HepG2 (cell line): ENCODE measurements at regions not wholly inside any gene's neighbourhood (a gene's known extent, or its start where the extent isn't known, plus 50 kb on each side); places are given as distances from the start of the nearest gene placed in this dataset.

Source experiments
- ETV5 ChIP-seq: IDR thresholded peaks from 2 replicates; pipeline ENCODE4 v1.6.1; 2018; ENCODE audit warnings: missing biosample characterization, missing genetic modification reagents, inconsistent platforms, borderline replicate concordance
- EZH2 ChIP-seq: conservative IDR thresholded peaks from 2 replicates; pipeline ENCODE4 v1.6.1; 2012; ENCODE audit warnings: mild to moderate bottlenecking, low read depth, low read length, moderate library complexity
- GABPB1 ChIP-seq: IDR thresholded peaks from 2 replicates; pipeline ENCODE4 v1.6.1; 2016; ENCODE audit warnings: mild to moderate bottlenecking, missing genetic modification reagents, moderate library complexity, missing compliant biosample characterization
- HIVEP1 ChIP-seq: sonication (generic); formaldehyde crosslinking; IDR thresholded peaks from 2 replicates; pipeline ENCODE4 v1.4.0; 2020; ENCODE audit warnings: mild to moderate bottlenecking, missing genetic modification reagents
- TCF12 ChIP-seq, 2 experiments: fragments of 450-650 bp in 1 of 2; sonication (generic) in 1 of 2; formaldehyde crosslinking in 1 of 2; IDR thresholded peaks; 2 replicates each; pipeline versions ENCODE4 v1.6.1 to v1.8.0; 2017 to 2022; ENCODE audit warnings: antibody characterized with exemption in 1 of 2, mild to moderate bottlenecking in 1 of 2, missing genetic modification reagents in 1 of 2, moderate library complexity in 1 of 2
- TF ChIP-seq, protein P1 (sequence below): IDR thresholded peaks from 2 replicates; pipeline ENCODE4 v1.6.1; 2016; ENCODE audit warnings: mild to moderate bottlenecking, missing biosample characterization, missing genetic modification reagents
- TF ChIP-seq, protein P2 (sequence below): sonication (generic); formaldehyde crosslinking; IDR thresholded peaks from 2 replicates; pipeline ENCODE4 v1.5.0; 2020; ENCODE audit warnings: mild to moderate bottlenecking, missing genetic modification reagents, moderate library complexity

DNA sequence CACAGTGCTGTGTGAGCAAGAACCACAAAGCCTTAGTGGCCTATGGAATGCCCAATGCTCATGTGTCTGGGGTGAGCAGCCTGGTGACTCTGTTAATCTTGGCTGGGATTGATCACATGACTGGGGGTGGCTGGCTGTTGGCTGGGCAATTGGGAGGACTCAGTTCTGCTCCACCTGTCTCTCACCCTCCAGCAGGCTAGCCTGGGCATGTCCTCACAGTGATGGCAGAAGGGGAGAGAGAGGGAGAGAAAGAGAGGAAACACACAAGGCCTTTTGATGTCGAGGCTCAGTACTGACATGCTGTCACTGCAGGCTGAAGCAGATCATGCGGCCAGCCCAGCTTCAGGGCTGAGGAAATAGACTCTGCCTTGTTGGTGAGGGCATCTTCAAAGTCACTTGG lies 136.8 kb downstream of the TBX5 start:
- TF ChIP-seq, protein P1, sequence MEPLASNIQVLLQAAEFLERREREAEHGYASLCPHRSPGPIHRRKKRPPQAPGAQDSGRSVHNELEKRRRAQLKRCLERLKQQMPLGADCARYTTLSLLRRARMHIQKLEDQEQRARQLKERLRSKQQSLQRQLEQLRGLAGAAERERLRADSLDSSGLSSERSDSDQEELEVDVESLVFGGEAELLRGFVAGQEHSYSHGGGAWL (CRISPR knock-in tag): no peak
- TF ChIP-seq HIVEP1 (CRISPR knock-in tag): no peak
- TF ChIP-seq, protein P2, sequence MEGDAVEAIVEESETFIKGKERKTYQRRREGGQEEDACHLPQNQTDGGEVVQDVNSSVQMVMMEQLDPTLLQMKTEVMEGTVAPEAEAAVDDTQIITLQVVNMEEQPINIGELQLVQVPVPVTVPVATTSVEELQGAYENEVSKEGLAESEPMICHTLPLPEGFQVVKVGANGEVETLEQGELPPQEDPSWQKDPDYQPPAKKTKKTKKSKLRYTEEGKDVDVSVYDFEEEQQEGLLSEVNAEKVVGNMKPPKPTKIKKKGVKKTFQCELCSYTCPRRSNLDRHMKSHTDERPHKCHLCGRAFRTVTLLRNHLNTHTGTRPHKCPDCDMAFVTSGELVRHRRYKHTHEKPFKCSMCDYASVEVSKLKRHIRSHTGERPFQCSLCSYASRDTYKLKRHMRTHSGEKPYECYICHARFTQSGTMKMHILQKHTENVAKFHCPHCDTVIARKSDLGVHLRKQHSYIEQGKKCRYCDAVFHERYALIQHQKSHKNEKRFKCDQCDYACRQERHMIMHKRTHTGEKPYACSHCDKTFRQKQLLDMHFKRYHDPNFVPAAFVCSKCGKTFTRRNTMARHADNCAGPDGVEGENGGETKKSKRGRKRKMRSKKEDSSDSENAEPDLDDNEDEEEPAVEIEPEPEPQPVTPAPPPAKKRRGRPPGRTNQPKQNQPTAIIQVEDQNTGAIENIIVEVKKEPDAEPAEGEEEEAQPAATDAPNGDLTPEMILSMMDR (CRISPR knock-in tag): no peak
- TF ChIP-seq GABPB1 (CRISPR knock-in tag): no peak
- TF ChIP-seq ETV5 (CRISPR knock-in tag): no peak
- TF ChIP-seq TCF12 (IDR thresholded peaks at IDR 0.05): no peak
- TF ChIP-seq TCF12 (CRISPR knock-in tag; IDR thresholded peaks at IDR 0.05): no peak
- TF ChIP-seq EZH2: no peak
